GM21390 (cell line): ENCODE measurements at regions not wholly inside any gene's neighbourhood (a gene's known extent, or its start where the extent isn't known, plus 50 kb on each side); places are given as distances from the start of the nearest gene placed in this dataset.
"Not testable (repeated sequence)": the region's sequence is repeated elsewhere in the genome, so short reads cannot be mapped to it uniquely, and the experiment has no call there.

Experiments
- ATAC-seq: cut with Tn5 transposase; IDR thresholded peaks from one replicate; pipeline ENCODE4 v1.9.1; 2021; ENCODE audit not compliant: unreplicated experiment

DNA sequence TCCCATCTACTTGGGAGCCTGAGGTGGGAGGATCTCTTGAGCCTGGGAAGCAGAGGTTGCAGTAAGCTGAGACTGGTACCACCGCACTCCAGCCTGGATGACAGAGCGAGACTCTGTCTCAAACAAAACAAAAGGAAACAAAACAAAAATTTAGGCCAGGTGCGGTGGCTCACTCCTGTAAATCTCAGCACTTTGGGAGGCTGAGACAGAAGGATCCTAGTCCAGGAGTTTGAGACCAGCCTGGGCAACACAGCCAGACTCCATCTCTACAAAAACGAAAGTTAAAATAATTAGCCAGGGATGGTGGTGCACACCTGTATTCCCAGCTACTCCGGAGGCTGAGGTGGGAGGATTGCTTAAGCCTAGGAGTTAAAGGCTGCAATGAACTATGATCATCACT, 183.2 kb upstream of the ZNF217 start:
- ATAC-seq = no peak

DNA sequence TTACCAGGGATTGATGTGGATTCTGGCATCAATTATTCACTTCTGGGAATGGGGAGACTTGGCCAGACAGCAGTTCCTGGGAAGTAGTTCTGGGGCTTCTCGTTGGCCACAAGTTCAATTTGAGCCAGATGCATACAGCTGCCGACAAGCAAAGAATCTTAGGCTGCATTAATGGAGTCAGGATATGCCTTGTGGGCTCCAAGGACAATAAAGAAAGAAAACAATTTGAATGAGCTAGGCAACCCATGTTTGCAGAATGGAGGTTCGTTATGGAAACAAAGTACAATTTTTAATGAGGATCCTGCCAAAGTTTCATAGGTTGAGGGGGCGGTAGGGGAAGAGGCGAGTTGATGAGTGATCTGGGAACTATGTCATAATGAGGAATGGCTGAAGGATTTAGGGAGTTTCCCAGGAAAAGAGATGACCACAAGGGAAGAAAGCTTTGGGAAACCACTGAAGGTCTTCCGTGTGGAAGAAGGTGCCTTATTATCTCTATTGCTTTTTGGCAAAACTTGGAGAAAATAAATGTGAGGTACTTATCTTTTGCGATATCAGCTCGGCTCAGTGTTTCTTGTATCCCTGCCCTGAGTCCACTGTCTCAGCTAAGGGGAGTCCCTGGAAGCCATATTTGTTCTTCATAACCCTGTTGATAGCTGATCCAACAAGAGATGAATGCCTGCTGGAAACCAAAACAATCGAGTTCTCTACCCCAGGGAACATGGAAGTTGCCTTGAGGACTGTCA, 181.0 kb upstream of the ZNF217 start:
- ATAC-seq = no peak

DNA sequence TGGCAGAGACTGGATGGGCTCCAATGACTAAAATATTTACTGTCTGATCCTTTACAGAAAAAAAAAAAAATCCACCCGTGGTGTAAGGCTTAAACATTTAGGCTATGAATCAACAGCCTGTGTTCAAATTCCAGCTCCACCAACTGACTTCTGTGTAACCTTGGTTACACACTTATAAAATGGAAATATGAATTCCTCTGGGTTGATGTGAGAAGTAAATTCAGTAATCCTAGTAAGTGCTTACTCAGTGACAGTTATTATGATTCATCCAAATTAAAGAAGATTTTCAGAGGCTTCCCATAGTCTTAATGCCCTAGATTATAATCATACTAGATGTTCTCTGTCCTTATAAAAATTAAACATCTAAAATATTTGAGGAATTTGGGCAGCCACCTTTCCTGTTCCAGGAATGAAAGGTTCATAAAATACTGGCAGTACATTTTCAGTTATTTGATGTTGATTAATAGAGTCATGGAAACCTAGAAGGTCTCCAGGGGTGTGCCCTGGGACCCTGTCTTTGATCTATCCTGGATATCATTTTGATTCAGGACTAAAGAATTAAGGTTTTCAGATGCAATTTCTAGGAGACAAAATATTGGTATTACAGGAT, 180.3 kb upstream of the ZNF217 start:
- no peak for ATAC-seq

DNA sequence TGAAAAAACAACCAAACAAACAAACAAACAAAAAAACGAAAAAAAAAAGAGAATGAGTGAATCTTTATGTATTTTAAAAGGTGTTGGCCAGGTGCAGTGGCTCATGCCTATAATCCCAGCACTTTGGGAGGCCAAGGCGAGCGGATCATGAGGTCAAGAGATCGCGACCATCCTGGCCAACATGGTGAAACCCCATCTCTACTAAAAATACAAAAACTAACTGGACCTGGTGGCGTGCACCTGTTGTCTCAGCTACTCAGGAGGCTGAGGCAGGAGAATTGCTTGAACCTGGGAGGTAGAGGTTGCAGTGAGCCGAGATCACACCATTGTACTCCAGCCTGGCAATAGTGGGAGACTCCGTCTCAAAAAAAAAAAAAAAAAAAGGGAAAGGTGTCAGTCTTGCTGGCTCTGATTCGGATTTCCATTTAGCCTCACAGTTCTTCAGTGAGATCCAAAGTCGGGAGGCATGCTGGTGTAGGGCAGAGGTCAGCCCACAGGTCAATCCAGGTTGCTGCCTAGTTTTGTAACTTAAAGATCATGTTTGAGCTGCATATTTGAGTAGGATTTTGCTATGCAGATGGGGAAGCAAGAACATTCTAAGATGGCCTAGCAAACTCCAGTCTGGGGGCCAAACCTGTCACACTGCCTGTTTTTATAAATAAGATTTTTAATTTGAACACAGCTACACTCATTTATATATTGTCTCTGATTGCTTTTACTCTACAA, 179.6 kb upstream of the ZNF217 start:
- not testable (repeated sequence) for ATAC-seq

DNA sequence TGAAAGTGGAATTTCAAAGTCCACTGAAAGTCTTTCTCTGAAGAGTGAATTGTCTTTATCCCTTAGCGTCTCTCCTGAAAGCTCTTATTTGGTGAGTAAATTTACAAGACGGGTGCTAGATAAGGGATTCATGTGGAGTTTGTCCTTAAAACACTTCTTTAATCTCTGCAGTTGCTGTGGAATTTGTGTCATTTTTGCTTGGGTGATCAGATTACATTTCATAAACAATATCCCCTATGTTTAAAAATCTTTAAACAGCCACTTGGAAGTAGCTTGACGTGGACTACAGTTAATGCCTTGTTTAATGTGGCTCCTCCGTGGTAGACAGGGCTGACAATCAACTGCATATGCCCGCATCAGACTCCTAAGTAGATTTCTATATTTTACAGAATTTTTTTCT, 175.4 kb upstream of the ZNF217 start:
- no peak for ATAC-seq

DNA sequence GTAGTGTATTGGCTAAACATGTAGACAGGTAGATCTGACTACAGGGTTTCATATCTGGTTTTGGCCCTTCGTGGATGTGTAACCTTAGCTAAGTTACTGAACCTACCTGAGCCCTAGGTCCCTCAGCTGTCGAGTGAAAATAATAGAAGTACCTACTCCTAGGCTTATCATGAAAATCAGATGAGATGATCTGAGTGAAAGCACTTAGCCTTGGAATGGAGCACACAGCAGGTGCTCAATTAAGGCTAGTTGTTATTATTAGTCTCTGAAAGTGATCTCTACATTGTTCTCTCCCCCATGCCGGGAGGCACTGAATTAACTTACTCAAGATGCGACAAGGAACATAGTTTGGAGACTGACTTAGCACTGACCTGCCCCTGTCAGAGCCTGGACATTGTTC, 174.7 kb upstream of the ZNF217 start:
- ATAC-seq = no peak

DNA sequence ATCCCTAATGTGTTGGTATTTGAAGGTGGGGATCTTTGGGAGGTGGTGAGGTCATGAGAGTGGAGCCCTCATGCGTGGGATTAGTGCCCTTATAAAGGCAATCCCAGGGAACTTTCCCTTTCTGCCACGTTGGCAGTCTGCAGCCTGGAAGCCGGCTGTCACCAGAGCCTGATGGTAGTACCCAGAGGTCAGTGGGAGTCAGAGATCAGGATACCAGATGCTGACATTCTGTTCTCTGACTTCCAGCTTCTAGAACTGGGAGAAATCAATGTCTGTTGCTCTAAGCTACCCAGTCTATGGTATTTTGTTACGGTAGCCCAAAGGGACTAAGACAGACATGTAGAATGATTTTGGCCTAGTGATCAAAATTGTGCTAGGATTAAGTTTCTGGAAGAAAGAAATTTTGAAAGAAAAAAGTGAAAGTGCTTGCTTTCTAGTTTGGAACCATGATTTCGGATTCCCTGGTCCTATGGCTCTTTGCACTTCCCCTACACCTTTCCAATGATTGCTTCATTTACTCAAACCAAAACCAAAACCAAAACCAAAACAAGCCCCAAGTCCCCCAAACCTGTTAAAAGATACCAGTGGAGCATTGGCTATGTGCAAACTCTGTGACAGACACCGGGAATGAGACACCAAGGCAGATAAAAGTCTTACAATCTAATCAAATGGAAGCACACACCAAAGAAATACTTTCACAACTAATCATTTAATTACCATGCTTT, 173.7 kb upstream of the ZNF217 start:
- ATAC-seq = no peak

DNA sequence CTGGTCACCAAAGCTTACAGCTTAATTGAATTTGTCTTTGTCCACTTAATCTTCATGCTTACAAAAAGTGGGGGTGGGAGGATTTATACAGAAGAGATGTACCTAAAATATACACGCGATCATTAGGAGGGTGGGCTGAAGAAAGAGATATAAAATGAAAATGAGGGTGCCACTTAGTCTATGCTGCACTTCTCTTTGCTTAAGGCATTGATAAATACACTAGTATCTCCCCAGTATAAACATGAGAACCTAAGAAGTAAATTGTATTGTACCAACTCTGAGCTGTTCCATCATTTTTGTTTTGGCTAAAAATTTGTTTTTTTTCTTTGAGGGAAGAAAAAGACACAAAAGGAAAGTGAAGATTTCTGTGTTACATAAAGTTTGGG, 170.8 kb upstream of the ZNF217 start:
- no peak for ATAC-seq

DNA sequence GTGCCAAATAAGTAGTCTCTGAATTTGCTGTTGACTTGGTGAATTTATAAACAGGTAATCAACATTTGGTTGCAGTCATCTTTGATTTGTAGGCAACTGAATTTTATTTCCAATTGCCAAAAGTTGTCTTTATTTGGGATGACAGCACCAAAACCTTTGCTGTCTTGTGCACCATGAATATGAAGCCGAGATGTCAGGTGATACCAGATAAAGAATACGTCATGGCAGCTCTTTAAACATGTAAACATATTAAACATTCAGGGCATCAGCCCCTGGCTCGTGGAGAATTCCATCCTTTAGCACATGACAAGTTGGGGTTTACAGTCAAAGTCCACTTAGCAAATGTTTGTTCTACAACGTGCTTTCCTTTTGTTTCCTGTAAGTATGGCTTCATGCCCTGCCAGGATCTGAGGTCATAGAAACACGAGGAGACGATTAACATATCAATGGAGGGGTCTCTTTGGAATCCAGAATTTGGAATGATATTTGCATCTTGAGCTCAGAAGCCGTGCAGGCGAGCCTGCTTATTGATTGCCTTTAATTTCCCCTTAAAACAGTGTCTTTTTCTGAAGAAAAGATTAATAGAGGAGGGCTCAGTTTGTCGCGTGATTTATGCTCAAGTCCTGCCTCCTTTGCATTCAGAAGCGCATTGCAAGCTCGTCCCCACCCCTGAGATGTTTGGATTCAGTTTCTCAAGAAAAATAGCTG, 170.2 kb upstream of the ZNF217 start:
- ATAC-seq = no peak

DNA sequence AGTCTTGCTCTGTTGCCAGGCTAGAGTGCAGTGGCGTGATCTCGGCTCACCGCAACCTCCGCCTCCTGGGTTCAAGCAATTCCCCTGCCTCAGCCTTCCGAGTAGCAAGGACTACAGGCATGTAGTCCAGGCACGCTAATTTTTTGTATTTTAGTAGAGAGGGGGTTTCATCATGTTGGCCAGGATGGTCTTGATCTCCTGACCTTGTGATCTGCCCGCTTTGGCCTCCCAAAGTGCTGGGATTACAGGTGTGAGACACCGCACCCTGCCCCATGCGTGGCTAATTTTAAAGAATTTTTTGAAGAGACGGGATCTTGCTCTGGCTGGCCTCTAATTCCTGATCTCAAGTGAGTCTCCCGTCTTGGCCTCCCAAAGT, 168.8 kb upstream of the ZNF217 start:
- ATAC-seq = not testable (repeated sequence)

DNA sequence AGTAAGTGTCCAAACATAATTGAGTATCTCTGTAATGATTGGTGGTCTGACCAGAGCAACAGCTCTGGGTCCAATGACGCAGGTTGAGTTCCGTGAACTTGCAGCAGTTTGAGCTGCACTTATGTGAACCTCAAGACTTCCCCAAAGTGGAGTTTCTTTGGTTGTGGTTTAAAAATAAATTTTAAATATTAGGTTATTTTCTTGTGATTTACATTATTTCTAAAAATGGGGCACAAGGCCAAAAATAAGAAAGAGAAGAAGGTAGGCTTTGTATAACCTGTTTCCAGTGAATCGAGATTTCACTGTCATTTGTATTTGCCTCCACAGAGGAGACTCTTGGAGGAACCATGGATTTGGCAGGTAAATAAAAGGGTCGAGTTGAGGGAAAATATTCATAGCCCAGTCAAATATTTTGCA, 166.4 kb upstream of the ZNF217 start:
- no peak for ATAC-seq

DNA sequence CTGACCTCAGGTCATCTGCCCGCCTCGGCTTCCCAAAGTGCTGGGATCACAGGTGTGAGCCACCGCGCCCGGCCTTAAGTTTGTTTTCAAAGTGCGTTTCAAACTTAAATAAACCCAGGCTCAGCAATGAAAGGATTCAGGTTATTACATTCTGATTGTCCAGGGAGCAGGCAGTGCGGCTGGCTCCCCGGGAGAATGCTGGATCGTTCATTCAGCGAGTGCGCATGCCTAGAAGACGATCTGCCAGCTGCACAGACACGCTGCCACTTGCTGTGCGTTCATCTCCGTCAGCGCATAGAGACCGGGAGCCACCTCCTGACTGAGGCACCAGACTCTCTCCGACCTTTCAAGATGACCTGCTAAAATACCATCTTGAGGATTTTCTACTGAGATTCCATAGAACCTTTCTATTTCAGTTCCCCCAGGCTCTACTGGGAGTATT, 163.9 kb upstream of the ZNF217 start:
- ATAC-seq = no peak

DNA sequence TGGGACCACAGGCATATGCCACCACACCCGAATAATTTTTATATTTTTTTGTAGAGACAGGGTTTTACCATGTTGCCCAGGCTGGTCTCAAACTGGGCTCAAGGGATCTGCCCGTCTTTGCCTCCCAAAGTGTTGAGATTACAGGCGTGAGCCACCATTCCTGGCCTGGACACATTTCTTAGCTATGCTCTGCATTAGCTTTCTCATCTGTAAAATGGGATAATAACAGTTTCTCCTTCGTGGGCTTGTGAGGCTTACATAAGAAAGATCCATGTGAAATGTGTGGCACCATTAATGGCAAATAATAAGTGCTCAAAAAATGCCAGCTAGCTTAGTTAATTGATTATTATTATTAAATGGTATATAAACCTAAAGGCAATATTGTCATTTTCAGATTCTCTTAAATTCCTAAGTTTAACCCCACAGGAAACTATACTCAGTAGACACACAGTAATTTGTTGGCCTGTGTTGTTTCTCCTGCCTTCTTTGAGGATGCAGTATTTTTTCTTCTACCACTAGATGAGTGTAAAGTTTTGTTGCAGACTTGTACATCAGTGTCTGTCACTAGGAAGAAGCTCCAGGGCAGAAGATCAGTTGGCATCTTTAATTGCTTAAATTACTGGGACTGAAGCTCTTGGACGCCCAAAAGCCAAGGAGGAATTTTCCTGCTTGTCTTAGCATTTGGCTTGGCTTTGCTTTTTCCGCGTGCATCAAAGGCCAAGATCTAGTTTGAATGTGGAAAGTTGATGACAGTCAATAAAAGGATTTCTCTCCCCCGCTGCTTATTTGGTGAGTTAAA, 162.3 kb upstream of the ZNF217 start:
- ATAC-seq = no peak

DNA sequence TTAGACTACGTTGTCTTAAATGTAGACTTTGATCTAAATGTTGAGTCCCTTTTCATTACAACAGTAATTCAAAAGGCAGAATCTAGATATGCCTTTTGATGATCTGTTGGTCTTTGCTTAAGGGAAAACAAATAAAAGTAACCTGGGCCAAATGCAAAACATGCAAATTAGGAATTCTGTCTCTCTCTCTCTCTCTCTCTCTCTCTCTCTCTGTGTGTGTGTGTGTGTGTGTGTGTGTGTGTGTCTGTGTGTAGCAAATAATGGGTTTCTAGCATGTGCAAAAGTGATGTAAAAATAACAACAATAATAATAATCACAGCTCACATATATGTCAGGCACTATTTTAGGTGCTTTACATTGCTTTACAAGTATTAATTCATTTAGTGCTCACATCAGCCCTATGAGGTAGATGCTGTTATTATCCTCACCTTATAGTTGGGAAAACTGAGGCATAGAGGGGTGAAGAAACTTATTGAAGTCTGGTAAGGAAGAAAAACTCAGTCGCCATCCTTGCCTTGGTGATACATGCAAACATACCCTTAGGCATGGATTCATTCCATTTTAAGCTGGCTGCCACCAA, 160.3 kb upstream of the ZNF217 start:
- ATAC-seq = no peak

DNA sequence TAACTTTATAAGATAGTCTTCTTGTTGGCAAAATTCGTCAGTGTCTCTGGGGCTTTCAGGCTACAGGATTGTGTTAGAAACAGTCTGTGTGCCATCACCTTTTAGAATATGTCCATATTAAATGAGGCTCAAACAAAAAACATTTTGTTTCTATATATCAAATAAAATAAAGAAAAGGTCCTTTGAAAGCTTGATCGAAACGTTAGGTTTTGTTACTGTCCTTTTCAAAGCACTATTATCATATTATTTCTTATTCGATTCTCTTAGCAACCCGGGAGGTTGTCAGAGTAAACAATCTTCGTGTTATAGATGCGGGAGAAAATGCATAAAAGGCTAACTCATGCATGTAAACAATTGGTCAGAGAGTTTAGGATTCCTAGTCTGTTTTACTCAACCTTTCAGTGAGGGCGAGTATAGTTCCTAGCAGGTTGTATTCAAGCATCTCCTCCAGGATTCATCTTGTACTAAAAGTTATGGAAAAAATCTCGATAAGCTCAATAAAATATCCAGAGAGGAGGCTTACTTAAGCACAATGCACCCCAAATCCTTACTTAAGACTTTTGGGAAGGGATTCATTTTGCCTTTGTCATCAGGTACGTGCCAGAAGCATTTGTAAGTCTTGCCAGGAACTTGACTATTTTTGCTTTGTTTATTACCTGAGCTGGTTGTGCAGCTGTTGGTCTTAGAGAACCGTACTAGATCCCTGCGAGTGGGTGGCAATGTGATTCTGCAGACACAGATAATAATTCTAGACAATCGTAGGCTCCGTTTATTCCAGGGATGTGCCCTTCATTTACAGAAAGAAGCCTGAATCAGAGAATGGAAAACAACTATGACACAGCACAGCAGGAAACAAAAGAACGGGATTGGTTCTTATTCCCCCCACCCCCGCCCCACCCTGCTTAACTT, 159.6 kb upstream of the ZNF217 start:
- no peak for ATAC-seq

DNA sequence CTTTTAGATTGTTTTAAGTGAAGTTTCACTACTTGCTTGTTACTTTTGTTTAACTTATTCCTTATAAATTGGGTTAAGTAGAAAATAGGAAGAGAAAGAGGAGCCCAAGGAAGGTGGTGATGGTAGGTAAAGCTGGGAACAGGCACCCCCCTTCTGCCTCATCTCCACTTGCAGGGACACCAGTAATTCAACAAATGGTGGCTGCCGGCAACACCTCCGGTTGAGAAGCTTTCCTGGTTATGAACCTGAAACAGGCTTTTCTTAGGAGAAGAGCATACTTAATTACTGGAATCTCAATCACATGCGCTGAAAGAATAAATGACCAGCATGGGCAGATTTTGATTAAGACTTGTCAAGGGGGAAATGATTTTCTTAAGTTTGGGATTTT, 158.9 kb upstream of the ZNF217 start:
- ATAC-seq = no peak

DNA sequence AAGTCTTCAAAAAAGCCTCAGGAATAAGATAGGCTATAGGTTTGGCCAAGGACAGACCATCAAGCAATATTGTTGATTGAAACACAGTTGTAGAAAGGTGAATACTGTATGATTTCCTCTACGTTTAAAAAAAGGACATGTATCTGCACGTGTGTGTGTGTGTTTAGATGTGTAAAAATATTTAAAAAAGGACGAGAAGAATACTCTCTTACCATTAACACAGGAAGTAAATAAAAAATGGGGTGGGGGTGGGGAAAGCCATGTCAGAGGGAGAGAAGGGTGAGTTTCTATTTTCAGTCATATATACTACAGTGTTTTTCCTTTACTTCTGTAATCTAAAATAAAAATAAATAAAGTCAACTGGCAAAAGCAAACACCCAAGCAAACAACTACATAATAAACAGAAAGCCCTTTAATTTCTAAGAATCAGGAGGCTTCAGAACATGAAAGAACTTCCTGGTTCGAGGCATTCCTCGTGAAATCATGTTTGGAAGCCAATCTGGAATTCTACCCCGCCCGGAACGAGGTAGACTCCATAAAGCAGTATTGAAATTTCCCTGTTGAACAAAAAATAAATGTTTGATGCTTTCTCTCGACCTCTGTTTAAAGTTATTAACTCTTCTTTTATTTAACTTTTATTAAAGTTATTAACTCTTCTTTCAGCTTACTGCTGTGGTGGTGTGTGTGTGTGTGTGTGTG, 158.1 kb upstream of the ZNF217 start:
- no peak for ATAC-seq
